ENCODE measurements at regions not wholly inside any gene's neighbourhood (a gene's known extent, or its start where the extent isn't known, plus 50 kb on each side); places are given as distances from the start of the nearest gene placed in this dataset.

- no peak for TF ChIP-seq POLR2A (IDR thresholded peaks at IDR 0.05; ENCODE audit: low read length)
- no peak for TF ChIP-seq GATA1 (IDR thresholded peaks at IDR 0.05; ENCODE audit: low read depth, low read length)
Observed at GRCh38 chr4:160371446-160371845, 1268.6 kb downstream of the RAPGEF2 start.

Measured in erythroblast (primary cell).